Dendritic cell treated with granulocyte-macrophage colony-stimulating factor and Interleukin-4, amounts not matched to agents 40 ng/mL and 50 ng/mL, for 4 days (primary cell): ENCODE measurements at regions not wholly inside any gene's neighbourhood (a gene's known extent, or its start where the extent isn't known, plus 50 kb on each side); places are given as distances from the start of the nearest gene placed in this dataset.

ENCODE experiments used
- H3K27ac Mint-ChIP-seq: one replicate; pipeline ENCODE4 v1.8.0; 2022; ENCODE audit warnings: mild to moderate bottlenecking, mixed read lengths
- H3K27me3 Mint-ChIP-seq: one replicate; pipeline ENCODE4 v1.8.0; 2022; ENCODE audit warnings: mild to moderate bottlenecking, mixed read lengths
- H3K36me3 Mint-ChIP-seq: one replicate; pipeline ENCODE4 v1.8.0; 2022; ENCODE audit warnings: low read depth, mixed read lengths
- H3K4me1 Mint-ChIP-seq: one replicate; pipeline ENCODE4 v1.8.0; 2022; ENCODE audit warnings: low read depth, mixed read lengths
- H3K4me3 Mint-ChIP-seq: one replicate; pipeline ENCODE4 v1.8.0; 2022; ENCODE audit warnings: mild to moderate bottlenecking, moderate library complexity, mixed read lengths
- H3K9me3 Mint-ChIP-seq: one replicate; pipeline ENCODE4 v1.8.0; 2022; ENCODE audit warnings: mixed read lengths
- intact Hi-C: fragments of 100-400 bp; cut with micrococcal nuclease; formaldehyde crosslinking; loops from one replicate; pipeline ENCODE4 v1.15.0; 2022

GRCh38 chr13:40118337-40118736, 462.9 kb downstream of the COG6 start:
- Mint-ChIP-seq H3K27ac (no peak overlapping the region), H3K4me3 (no peak overlapping the region), H3K36me3 (no peaks in the 10 kb centered on the region), H3K9me3 (peaks cover 9% of the 10 kb centered on the region), H3K4me1 (peaks cover 6% of the 10 kb centered on the region), H3K27me3 (no peaks in the 10 kb centered on the region)
- intact Hi-C loops: no loop called here

- H3K4me3 Mint-ChIP-seq: no peak overlapping the region
- intact Hi-C loops: no loop called here
- H3K36me3 Mint-ChIP-seq: no peaks in the 10 kb centered on the region
- peaks cover 9% of the 10 kb centered on the region for H3K9me3 Mint-ChIP-seq
- H3K4me1 Mint-ChIP-seq: peaks cover 6% of the 10 kb centered on the region
- H3K27ac Mint-ChIP-seq: no peak overlapping the region
- H3K27me3 Mint-ChIP-seq: no peaks in the 10 kb centered on the region
Measured at GRCh38 chr13:40119852-40120251, 464.4 kb downstream of the COG6 start.

GRCh38 chr13:40120288-40120687, 464.8 kb downstream of the COG6 start:
- H3K4me3 Mint-ChIP-seq: no peak overlapping the region
- intact Hi-C loops: no loop called here
- H3K9me3 Mint-ChIP-seq: peaks cover 9% of the 10 kb centered on the region
- H3K36me3 Mint-ChIP-seq: no peaks in the 10 kb centered on the region
- H3K27ac Mint-ChIP-seq: no peak overlapping the region
- peaks cover 6% of the 10 kb centered on the region for H3K4me1 Mint-ChIP-seq
- H3K27me3 Mint-ChIP-seq: peaks cover 1% of the 10 kb centered on the region

- Mint-ChIP-seq H3K4me1 (peaks cover 6% of the 10 kb centered on the region), H3K27me3 (peaks cover 1% of the 10 kb centered on the region), H3K9me3 (peaks cover 9% of the 10 kb centered on the region), H3K4me3 (no peak overlapping the region), H3K36me3 (no peaks in the 10 kb centered on the region), H3K27ac (no peak overlapping the region)
- intact Hi-C loops: no loop called here
Measured at GRCh38 chr13:40120781-40121180, 465.3 kb downstream of the COG6 start.

GRCh38 chr13:40121722-40122121, 466.3 kb downstream of the COG6 start:
- Mint-ChIP-seq H3K27me3 (peaks cover 1% of the 10 kb centered on the region), H3K4me1 (no peaks in the 10 kb centered on the region), H3K4me3 (no peak overlapping the region), H3K27ac (no peak overlapping the region), H3K36me3 (no peaks in the 10 kb centered on the region), H3K9me3 (peaks cover 9% of the 10 kb centered on the region)
- intact Hi-C loops: no loop called here

GRCh38 chr13:40123962-40124632, 468.6 kb downstream of the COG6 start:
- Mint-ChIP-seq H3K27me3 (peaks cover 1% of the 10 kb centered on the region), H3K4me3 (no peak overlapping the region), H3K9me3 (peaks cover 10% of the 10 kb centered on the region), H3K4me1 (no peaks in the 10 kb centered on the region), H3K27ac (no peak overlapping the region), H3K36me3 (no peaks in the 10 kb centered on the region)
- intact Hi-C loops: no loop called here

GRCh38 chr13:40124633-40125015, 469.2 kb downstream of the COG6 start:
- no peaks in the 10 kb centered on the region for H3K4me1 Mint-ChIP-seq
- H3K4me3 Mint-ChIP-seq: no peak overlapping the region
- H3K9me3 Mint-ChIP-seq: peaks cover 12% of the 10 kb centered on the region
- H3K36me3 Mint-ChIP-seq: no peaks in the 10 kb centered on the region
- no peak overlapping the region for H3K27ac Mint-ChIP-seq
- H3K27me3 Mint-ChIP-seq: peaks cover 1% of the 10 kb centered on the region
- intact Hi-C loops: no loop called here

GRCh38 chr13:40125336-40125735, 469.9 kb downstream of the COG6 start:
- H3K36me3 Mint-ChIP-seq: no peaks in the 10 kb centered on the region
- H3K27ac Mint-ChIP-seq: no peak overlapping the region
- intact Hi-C loops: no loop called here
- peaks cover 13% of the 10 kb centered on the region for H3K9me3 Mint-ChIP-seq
- H3K27me3 Mint-ChIP-seq: peaks cover 1% of the 10 kb centered on the region
- H3K4me1 Mint-ChIP-seq: no peaks in the 10 kb centered on the region
- no peak overlapping the region for H3K4me3 Mint-ChIP-seq

- H3K27me3 Mint-ChIP-seq: peaks cover 1% of the 10 kb centered on the region
- intact Hi-C loops: no loop called here
- H3K4me1 Mint-ChIP-seq: no peaks in the 10 kb centered on the region
- H3K27ac Mint-ChIP-seq: no peak overlapping the region
- H3K36me3 Mint-ChIP-seq: no peaks in the 10 kb centered on the region
- no peak overlapping the region for H3K4me3 Mint-ChIP-seq
- H3K9me3 Mint-ChIP-seq: peaks cover 13% of the 10 kb centered on the region
Measured at GRCh38 chr13:40126306-40127085, 471.0 kb downstream of the COG6 start.

- Mint-ChIP-seq H3K27ac (no peak overlapping the region), H3K27me3 (peaks cover 1% of the 10 kb centered on the region), H3K36me3 (no peaks in the 10 kb centered on the region), H3K4me1 (no peaks in the 10 kb centered on the region), H3K4me3 (no peak overlapping the region), H3K9me3 (peaks cover 13% of the 10 kb centered on the region)
- intact Hi-C loops: no loop called here
Measured at GRCh38 chr13:40127476-40127875, 472.0 kb downstream of the COG6 start.

- no peak overlapping the region for H3K27ac Mint-ChIP-seq
- H3K4me3 Mint-ChIP-seq: no peak overlapping the region
Measured at GRCh38 chr13:40127925-40128324, 472.5 kb downstream of the COG6 start.

GRCh38 chr13:40129467-40129866, 474.0 kb downstream of the COG6 start:
- Mint-ChIP-seq H3K36me3 (no peaks in the 10 kb centered on the region), H3K27me3 (peaks cover 1% of the 10 kb centered on the region), H3K9me3 (peaks cover 13% of the 10 kb centered on the region), H3K4me1 (no peaks in the 10 kb centered on the region), H3K4me3 (no peak overlapping the region), H3K27ac (no peak overlapping the region)
- intact Hi-C loops: no loop called here

More at GRCh38 chr13:40127925-40128324, 472.5 kb downstream of the COG6 start:
- H3K27me3 Mint-ChIP-seq: peaks cover 1% of the 10 kb centered on the region
- H3K36me3 Mint-ChIP-seq: no peaks in the 10 kb centered on the region
- no peaks in the 10 kb centered on the region for H3K4me1 Mint-ChIP-seq
- peaks cover 13% of the 10 kb centered on the region for H3K9me3 Mint-ChIP-seq
- intact Hi-C loops: no loop called here

- H3K9me3 Mint-ChIP-seq: peaks cover 13% of the 10 kb centered on the region
- intact Hi-C loops: no loop called here
- H3K4me3 Mint-ChIP-seq: no peak overlapping the region
- no peak overlapping the region for H3K27ac Mint-ChIP-seq
- H3K27me3 Mint-ChIP-seq: no peaks in the 10 kb centered on the region
- no peaks in the 10 kb centered on the region for H3K4me1 Mint-ChIP-seq
- no peaks in the 10 kb centered on the region for H3K36me3 Mint-ChIP-seq
Measured at GRCh38 chr13:40130871-40131636, 475.6 kb downstream of the COG6 start.

GRCh38 chr13:40132249-40132648, 476.8 kb downstream of the COG6 start:
- Mint-ChIP-seq H3K27me3 (peaks cover 2% of the 10 kb centered on the region), H3K4me1 (no peaks in the 10 kb centered on the region), H3K4me3 (no peak overlapping the region), H3K9me3 (peaks cover 13% of the 10 kb centered on the region), H3K27ac (no peak overlapping the region), H3K36me3 (no peaks in the 10 kb centered on the region)
- intact Hi-C loops: no loop called here
